ENCODE measurements at regions not wholly inside any gene's neighbourhood (a gene's known extent, or its start where the extent isn't known, plus 50 kb on each side); places are given as distances from the start of the nearest gene placed in this dataset.

- TF ChIP-seq GABPA (IDR thresholded peaks at IDR 0.05; ENCODE audit: low read depth, low read length) (no peak), GABPA (CRISPR knock-in tag; IDR thresholded peaks at IDR 0.05; ENCODE audit: low read depth) (no peak), KLF12 (CRISPR knock-in tag; IDR thresholded peaks at IDR 0.05; ENCODE audit: borderline replicate concordance) (no peak)
These were observed 1445.5 kb downstream of the MAT2B start for GRCh38 chr5:164950927-164951326.
